HG02885 (cell line): ENCODE measurements at regions not wholly inside any gene's neighbourhood (a gene's known extent, or its start where the extent isn't known, plus 50 kb on each side); places are given as distances from the start of the nearest gene placed in this dataset.
"Not testable (repeated sequence)": the region's sequence is repeated elsewhere in the genome, so short reads cannot be mapped to it uniquely, and the experiment has no call there.

Experiments used
- ATAC-seq: cut with Tn5 transposase; IDR thresholded peaks from one replicate; pipeline ENCODE4 v1.9.1; 2021; ENCODE audit warnings: mild to moderate bottlenecking; ENCODE audit not compliant: unreplicated experiment, poor library complexity

DNA sequence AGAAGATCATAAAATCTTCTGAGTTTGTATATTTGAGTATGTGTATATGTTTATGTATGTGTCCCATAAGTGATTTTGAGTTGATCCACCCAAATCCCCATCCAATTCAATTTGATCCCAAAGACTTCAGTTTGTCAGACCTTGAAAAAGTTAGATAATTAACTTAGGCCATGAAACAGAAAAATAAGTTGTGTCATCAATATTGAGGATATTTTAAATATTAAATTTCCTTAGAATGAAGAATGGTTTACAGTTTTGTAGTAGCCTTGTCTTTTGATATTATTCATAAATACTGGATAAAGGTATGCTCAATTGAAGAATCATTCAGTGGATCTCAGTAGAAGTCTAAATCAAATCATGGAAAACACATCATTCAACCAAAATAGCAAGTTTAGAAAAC, 864.4 kb upstream of the INTU start:
- no peak for ATAC-seq

DNA sequence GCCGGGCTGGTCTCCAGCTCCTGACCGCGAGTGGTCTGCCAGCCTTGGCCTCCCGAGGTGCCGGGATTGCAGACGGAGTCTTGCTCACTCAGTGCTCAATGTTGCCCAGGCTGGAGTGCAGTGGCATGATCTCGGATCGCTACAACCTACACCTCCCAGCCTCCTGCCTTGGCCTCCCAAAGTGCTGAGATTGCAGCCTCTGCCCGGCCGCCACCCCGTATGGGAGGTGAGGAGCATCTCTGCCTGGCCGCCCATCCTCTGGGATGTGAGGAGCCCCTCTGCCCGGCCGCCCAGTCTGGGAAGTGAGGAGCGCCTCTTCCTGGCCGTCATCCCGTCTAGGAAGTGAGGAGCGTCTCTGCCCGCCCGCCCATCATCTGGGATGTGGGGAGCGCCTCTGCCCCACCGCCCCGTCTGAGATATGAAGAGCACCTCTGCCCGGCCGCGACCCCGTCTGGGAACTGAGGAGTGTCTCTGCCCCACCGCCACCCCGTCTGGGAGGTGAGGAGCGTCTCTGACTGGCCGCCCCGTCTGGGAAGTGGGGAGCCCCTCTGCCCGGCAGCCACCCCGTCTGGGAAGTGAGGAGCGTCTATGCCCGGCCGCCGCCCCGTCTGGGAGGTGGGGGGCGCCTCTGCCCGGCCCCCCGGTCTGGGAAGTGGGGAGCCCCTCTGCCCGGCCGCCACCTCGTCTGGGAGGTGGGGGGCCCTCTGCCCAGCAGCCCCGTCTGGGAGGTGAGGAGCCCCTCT, 861.8 kb upstream of the INTU start:
- not testable (repeated sequence) for ATAC-seq

DNA sequence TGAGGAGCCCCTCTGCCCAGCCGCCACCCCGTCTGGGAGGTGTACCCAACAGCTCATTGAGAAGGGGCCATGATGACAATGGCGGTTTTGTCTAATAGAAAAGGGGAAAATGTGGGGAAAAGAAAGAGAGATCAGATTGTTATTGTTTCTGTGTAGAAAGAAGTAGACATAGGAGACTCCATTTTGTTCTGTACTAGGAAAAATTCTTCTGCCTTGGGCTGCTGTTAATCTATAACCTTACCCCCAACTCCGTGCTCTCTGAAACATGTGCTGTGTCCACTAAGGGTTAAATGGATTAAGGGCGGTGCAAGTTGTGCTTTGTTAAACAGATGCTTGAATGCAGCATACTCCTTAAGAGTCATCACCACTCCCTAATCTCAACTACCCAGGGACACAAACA, 861.1 kb upstream of the INTU start:
- ATAC-seq: not testable (repeated sequence)

DNA sequence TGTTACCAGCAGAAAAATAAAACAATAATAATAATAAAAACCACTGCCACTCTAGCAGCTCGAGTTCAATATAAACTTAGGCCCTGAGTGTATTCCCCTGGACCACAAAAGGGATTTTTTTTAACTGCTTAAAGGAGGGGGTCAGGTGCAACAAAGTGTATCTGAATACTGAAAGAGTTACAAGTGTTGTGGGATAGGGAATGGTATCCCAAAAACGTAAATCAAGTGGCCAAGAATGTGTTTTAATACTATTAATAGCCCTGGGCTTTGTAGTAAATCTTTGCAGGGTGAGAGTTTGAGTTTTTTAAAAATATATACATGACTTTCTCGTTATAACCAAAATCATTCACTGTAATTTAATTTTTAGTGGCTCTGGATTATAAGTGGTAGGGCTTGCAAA, 860.1 kb upstream of the INTU start:
- no peak for ATAC-seq

DNA sequence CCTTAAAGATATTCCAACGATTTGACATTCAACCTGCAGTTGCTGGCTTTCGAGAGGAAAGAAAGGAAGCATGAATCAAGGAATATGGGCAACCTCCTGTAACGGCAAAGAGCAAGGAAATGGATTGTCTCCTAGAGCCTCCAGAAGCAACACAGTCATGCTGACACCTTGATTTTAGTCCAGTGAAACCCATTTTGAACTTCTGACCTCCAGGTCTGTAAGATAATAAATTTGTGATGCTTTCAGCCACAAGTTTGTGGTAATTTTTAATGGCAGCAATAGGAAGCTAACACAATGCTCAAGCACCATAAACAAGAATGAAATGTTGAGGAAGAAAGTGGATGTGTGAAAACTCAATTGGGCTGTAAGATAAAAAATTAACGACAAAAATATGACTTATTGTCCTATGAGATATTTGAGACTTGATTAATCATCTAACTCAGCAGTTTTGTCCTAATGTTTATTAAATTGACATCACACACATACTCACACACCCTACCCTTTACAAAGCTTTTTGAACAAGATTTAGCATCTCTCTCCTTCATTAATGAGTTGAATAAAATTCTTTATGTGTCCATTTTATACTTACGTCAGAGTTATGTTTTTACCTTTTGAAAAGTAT, 857.2 kb upstream of the INTU start:
- ATAC-seq: no peak

DNA sequence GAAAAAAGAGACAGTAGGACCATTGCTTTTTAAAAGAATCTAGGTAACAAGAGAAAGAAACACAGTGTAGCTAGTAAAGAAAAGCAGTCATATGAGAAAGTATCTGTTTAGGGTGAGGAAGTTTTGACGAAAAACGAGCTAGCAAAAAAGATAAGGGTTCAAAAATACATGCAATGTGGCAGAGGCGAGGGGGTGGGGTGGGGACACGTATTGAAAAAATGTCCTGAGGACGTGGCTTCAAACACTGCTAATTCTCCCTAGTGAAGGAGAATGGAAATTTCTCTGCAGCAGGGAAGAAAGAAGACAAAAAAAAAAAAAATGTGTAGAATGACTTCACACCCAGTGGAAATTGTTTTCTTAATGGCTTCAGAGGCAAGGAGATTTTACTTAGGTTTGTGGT, 856.4 kb upstream of the INTU start:
- no peak for ATAC-seq

DNA sequence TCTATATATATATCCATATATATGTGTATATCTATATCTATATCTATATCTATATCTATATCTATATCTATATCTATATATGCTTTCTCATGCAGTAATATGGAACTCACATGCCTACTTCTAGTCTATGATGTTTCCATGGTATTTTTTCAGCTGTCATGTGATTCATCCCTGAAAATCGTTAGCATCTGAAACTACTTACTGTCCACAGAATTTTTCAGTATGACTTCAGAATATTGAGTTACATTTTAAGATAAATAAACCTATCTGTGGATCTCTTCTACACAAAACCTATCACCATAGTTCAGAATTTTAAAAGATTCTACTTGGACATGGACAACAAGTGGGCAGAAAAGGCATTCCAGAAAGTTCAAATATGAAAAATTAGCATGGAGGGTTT, 855.1 kb upstream of the INTU start:
- ATAC-seq: no peak

DNA sequence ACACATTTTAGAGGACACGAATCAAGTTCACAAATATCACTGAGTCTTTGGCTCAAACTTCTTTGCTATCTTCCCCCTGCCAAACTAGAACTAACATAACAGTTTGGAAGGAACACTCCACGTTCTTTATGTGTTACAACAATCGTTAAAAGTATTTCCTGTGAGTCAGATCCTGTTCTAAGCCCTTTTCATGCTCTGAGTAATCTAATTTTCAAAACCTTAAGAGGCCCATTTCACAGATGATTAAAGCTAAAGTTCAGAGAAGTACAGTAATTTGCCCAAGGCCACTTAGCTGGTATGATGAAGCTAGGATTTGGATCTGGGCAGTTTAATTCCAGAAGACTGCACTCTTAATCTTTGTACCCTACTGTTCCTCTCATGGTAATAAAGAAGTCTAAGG, 854.4 kb upstream of the INTU start:
- no peak for ATAC-seq

DNA sequence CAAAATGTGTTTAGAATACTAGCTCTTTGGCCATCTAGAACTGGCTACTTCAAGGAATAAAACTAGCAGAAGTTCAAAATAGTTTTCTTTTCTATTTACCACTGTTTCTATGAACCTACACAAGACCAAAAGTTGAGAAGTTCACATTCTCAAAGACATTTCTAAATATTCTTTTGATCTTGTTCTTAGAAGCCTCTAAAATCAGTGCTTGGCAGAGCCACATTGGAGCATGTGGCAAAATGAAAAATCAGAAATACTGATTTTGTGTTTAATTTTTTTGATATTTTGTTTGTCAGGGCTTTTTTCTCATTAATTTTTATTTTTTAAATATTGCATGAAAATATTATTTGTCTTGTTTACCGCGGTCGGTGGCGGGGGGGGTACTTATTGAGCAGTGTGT, 853.8 kb upstream of the INTU start:
- no peak for ATAC-seq

DNA sequence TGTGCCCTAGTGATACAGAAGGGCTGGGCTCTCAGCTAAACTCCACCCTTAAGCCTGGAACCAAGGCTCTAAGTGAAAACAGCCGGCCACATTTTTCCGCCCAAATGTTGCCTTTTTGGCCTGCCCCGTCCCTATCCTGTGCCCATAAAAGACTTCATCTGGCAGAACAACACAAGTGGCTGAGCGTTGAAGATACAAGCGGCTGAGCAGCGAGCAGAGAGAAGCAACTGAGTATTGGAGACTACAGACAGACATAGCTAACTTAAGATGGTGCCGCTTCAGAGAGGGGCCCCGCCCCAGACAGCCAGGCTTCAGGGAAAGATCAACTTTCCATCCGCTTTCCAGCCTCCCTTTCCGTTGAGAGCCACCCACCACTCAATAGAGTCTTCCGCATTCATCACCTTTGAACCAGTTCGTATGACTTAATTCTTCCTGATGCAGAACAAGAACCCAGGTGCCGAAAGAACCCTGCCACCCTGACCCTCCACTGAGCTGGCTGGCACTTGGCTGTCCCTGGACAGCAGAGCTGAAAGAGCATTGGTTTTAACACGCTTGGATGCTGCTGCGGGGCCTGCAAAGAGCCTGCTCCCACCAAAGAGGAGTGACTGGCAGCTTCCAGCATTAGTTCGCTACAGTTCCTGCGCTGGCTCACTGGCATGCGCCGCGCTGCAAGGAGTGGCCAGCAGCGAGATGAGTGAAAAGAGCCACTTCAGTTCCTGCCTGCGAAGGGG, 853.2 kb upstream of the INTU start:
- ATAC-seq: no peak

DNA sequence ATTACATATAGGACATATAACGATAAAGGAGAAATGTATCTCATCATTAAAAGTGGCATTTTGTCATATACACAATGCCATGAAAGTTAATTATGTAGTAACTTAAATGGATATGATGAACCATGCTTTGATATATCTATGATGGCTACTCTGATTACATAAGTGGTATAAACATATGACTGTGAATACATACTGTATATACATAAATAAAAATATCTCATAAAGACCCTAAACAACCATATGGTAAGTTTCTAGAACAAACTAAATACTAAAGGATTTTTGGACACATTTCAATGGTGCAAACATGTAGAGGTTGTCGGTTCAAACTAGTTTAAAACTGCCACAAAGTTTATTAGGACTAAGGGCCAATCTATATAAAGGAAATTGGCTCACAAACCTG, 849.6 kb upstream of the INTU start:
- ATAC-seq: no peak

DNA sequence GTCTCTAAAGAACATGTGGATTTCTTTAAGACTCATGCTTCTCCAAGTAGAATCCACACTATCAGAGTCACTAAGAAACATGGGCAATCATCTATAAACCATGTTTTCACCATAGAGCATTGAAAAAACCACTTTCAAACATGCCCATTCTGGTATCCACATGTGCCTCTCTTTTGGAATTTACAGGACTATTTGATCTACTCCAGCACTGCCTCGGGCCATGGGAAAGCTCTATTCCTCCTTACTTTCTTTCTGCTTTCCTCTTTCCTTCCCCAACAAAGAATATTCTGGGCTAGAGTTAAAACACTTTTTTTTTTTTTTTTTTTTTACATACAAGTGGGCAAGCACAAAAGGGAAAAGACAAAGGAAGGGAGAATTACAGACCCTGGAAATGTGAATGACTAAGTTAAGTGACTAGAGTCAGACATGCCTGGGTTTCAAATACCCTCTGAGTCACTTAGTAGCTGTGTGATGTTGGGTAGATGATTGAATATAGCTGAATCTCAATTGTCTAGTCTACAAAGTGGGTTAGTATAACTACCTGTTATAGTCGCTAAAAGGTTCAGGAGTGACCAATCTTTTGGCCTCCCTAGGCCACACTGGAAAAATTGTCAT, 847.7 kb upstream of the INTU start:
- ATAC-seq: no peak

DNA sequence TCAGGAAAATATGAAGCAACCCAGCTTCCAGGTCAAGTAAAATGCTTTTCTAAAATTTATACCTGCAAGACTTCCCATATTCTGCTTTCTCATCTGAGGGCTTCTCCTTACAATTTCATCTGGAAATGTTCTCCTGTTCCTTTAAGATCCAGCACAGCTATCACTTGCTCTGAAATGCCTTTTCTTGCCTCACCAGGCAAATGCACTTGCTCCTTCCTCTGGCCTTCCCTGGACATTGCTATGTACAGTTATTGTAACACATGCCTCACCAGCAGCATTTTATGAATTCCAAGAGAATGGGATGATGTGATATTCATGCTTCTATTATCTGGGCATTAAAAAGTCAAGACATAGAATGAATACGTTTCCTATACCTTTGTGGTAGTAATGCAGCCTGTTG, 842.1 kb upstream of the INTU start:
- ATAC-seq: no peak

DNA sequence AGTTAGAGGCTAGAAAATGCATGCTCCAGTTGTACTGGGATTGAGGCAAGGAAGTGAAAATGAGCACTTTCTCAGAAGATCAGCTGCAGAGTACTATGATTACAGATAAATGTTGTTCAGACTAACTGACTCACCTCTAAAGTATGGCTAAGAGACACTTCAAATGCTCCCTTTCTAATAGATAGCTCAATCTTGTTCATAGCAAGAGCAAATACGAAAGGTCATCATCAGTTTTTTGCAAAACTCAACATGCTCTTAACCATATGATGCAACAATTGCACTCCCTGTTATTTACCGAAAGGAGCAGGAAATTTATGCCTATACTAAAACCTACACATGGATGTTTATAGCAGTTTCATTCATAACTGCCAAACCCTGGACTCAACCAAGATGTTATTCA, 838.4 kb upstream of the INTU start:
- no peak for ATAC-seq

DNA sequence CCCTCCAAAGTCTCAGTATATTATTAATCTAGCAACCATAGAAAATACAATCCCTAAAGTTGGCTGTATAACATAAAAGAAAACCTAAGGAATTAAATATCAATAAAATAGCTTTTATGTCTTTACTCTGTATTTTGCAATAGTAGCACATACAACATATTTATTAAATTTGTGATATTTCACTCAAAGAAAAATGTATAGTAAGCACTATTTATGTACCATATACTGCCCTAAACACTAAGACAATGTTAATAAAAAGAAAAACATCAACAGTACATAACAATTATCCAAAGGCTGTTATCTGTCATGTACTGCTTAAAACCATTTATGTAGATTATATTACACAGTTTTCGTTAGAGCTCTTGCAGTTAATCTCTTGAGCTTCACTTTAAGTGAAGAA, 834.5 kb upstream of the INTU start:
- no peak for ATAC-seq

DNA sequence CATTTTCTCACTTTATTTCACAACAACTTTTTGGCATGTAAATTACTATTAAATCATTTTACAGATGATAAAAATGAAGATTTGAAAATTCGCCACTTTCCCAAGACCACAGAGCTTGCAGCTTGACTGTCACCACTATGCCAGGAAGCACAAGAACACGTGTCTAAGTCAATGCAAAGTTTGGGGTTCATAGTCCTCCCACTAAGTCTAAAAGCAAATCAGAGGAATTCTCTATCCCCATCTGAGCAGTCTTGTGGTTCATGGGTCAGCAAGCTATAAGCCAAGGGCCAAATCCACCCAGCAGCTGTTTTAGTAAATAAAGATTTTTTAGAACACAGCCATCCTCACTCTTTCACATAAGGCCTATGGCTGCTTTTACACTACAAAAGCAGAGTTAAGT, 833.3 kb upstream of the INTU start:
- ATAC-seq: no peak

DNA sequence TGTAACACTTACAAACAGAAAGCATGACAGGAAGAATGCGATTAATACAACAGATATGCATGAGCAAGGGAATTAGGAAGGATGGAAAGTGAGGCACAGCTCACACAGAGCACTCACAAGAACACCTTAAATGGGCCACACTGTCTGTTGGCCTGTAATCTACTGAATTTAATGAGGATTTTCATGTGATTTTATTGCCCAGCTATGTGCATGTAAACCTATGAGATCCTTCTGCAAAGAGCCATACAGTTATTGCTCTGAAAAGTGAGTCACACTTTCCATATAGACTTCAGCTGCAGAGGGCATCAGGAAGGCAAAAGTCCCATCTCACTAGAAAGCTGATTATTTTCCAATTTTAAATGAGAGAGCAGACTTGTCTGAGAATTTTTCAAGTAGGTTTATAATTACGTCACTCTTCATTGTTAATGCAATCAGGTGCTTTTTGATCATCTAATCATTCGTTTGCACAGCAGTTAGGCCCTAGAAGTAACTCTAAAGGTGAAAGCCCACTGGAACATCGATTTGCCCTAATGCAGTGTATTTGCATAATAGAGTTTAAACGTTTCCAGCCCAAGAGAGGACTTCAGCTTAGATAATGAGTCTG, 832.7 kb upstream of the INTU start:
- ATAC-seq: no peak

DNA sequence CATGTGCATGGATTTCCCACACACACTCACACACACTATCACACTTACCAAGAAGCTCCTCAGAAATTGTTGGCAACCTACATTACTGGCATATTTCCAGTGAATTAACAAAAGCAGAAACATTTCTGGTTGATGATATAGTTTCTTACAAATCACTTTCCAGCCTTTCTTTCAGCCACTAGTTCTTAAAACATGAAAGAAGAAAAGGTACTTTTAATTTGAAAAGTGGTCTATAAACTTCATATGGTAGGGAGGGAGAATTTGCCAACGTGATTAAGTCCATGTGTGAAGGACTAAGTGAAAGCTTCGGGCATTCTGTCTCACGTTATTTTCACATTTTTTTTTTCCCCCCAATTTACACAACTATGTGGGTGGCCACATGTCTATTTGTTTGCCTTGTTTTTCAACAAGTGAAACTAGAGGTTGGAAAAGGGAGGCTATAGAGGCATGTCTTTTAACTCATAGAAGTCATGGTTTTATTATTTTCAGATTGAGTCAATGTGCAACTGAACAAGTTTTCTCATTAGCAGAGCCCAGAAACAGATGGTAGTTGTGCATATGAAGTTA, 832.1 kb upstream of the INTU start:
- no peak for ATAC-seq

DNA sequence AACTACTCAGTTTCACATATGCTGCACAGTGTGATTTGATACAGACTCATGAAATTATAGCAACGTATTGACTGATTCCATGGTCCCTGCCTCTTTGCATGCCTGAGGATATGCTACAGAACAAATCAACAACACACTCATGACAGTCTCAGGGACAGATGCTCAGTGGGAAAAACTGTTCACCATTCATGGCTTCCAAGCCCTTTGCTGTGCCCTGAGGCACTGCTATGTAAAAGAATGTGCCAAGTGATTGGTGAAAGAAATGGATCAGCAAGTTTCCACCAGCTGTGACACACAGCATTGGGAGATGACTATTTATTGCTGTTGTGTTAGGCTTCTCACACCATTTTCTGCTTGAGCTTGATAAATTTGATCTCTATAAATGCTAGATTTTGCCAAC, 825.6 kb upstream of the INTU start:
- ATAC-seq: no peak

DNA sequence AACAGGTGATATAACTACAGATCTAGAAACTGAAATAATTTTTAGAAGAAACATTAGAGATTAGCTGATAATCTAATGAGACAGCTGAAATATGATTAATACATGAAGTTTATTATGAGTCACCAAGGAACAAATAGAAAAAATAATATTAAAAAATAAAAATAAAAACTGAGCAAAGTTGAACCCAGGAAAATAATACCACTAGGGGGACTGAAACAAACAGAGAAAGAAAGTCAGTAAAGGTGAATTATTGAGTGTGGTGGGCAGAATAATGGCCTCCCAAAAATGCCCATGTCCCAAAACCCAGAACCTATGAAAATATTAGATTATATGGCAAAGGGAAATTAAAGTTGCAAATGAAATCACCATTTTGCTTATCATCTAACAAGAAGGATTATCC, 820.7 kb upstream of the INTU start:
- no peak for ATAC-seq

DNA sequence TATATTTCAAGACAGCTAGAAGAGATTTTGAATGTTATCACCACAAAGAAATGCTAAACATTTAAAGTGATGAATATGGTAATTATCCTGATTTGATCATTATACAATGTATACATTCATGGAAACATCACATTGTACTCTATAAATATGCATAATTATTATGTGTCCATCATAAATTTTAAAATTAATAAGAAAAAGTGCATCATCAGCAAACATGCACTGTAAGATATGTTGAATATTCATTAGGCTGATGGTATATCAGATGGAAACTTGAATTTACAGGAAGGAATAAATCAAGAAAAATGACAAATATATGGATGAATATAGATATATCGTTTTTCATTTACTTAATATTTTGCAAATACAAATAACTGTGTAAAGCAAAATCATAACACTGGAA, 812.1 kb upstream of the INTU start:
- ATAC-seq: no peak
